ENCODE measurements at regions not wholly inside any gene's neighbourhood (a gene's known extent, or its start where the extent isn't known, plus 50 kb on each side); places are given as distances from the start of the nearest gene placed in this dataset.

DNA sequence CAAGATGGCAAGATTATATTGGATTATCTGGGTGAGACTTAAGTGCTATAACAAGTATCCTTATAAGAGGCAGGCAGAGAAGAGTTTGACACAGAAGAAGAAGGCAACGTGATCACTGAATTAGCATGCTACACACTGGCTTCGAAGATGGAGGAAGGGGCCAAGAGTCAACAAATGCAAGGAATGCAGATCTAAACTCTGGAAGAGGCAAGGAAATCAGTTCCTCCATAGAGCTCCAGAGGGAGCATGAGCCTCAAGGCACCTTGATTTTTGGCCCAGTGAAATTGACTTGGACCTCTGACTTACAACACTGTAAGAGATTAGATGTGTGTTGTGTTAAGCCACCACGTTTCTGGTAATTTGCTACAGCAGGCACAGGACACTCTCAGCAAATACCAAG is 536.4 kb upstream of the SEL1L start:
- TF ChIP-seq, protein P1, sequence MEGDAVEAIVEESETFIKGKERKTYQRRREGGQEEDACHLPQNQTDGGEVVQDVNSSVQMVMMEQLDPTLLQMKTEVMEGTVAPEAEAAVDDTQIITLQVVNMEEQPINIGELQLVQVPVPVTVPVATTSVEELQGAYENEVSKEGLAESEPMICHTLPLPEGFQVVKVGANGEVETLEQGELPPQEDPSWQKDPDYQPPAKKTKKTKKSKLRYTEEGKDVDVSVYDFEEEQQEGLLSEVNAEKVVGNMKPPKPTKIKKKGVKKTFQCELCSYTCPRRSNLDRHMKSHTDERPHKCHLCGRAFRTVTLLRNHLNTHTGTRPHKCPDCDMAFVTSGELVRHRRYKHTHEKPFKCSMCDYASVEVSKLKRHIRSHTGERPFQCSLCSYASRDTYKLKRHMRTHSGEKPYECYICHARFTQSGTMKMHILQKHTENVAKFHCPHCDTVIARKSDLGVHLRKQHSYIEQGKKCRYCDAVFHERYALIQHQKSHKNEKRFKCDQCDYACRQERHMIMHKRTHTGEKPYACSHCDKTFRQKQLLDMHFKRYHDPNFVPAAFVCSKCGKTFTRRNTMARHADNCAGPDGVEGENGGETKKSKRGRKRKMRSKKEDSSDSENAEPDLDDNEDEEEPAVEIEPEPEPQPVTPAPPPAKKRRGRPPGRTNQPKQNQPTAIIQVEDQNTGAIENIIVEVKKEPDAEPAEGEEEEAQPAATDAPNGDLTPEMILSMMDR (IDR thresholded peaks at IDR 0.05; ENCODE audit: low read length), result no peak
- TF ChIP-seq EZH2 (IDR thresholded peaks at IDR 0.05; ENCODE audit: borderline replicate concordance, low read length), result no peak
